AG09319 (cell line): ENCODE measurements at regions not wholly inside any gene's neighbourhood (a gene's known extent, or its start where the extent isn't known, plus 50 kb on each side); places are given as distances from the start of the nearest gene placed in this dataset.

Experiments
- DNase-seq: peaks from one replicate; pipeline ENCODE4 v3.0.0-alpha.2; 2010; ENCODE audit warnings: low read depth; ENCODE audit errors: extremely low read depth
- CTCF ChIP-seq: IDR thresholded peaks from 2 replicates; pipeline ENCODE4 v1.5.1; 2011; ENCODE audit warnings: low read depth, mild to moderate bottlenecking, inconsistent platforms, low read length, moderate library complexity

DNA sequence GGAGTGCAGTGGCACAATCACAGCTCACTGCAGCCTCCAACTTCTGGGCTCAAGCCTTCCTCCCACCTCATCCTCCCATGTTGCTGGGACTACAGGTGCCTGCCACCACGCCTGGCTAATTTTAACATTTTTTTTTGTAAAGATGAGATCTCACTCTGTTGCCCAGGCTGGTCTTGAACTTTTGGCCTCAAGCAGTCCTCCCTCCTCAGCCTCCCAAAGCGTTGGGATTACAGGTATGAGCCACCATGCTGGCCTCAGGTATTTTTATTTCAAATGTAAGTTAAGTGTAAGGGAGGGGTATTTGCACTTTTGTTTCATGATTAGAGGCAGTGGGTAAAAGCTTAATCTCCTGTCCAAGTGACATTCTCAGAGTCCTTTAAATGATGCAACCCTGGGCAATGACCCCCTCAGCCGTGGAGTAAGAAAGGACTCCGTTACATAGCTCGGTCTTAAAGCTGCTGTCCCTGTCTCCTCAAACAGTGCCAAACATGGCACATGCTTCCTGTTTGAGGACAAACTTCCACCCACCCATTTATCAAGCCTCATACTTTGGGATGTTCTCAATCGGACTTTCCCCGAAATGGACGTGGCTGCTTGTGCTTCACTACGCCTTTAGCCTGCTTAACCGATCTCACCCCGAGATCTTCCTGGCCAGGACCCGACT, 296.1 kb downstream of the BAMBI start:
- TF ChIP-seq CTCF = no peak
- DNase-seq = no peak

DNA sequence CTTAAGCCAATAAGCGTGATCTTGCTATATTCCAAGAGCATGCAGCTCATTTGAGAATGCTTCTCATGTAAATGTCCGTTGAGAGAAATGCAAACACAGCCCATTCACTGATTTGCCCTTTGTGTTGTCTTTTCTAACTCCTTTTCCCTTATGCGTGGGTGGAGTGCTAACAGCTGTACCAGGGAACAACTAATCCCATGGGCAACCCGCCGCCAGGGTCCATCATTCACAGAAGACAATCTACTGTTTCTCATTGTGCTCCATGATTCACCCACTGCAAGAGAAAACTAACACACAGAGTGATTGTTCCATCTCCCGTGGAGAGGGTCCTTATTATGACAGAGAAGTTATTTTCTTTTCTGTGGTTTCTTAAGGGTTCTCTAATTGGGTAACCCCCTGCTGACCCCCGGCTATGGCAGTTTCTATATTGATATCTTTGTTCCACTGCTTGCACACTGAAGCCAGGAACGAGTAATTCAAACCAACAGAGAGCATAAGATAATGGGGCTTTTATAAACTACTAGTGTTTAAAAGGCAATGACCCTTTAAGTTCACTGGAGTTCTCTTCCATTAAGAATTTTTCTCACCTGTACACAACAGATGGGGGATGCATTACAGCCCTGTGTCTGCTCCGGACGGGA, 298.7 kb downstream of the BAMBI start:
- no peak for DNase-seq
- no peak for TF ChIP-seq CTCF

GRCh38 chr10:28977518-28977917, 300.2 kb downstream of the BAMBI start:
- TF ChIP-seq CTCF = no peak
- no peak for DNase-seq

DNA sequence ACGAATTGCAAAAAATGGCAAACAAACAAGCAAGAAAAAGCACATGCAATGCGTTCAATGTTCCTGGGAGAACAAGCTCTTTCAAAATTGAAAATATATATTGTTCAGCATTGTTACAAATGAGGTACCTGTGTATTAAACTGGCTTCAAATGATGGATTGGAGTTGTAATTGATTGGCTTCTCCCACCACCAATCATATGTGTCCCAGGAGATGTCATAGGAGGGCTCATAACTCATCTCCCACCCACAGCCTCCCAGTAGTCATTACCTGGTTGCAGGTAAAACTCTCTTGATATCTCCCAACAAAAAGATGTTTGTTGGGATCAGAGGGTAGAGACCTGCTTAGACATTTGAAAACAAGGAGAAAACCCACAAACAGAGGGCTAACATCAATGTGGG, 302.9 kb downstream of the BAMBI start:
- no peak for TF ChIP-seq CTCF

DNA sequence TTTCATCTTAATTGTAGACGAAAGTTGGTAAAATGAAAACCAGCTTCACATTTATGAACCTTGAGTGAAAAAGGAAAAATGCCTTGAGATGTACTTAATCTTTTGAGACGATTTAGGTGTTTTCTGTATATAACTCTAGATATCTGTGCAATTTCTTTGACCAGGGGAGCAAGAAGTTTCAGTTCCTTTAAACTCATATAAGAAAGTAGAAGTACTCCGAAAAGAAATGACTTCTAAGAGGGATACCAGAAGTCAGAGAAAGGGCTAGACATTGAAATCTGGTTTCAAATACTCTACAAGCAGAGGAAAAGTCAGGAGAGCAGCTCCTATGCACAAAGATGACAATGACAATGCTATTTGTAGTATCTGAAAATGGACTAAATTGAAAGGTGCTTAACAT, 303.7 kb downstream of the BAMBI start:
- TF ChIP-seq CTCF = no peak
- no peak for DNase-seq

More for the DNA sequence above, 302.9 kb downstream of the BAMBI start:
- no peak for DNase-seq

DNA sequence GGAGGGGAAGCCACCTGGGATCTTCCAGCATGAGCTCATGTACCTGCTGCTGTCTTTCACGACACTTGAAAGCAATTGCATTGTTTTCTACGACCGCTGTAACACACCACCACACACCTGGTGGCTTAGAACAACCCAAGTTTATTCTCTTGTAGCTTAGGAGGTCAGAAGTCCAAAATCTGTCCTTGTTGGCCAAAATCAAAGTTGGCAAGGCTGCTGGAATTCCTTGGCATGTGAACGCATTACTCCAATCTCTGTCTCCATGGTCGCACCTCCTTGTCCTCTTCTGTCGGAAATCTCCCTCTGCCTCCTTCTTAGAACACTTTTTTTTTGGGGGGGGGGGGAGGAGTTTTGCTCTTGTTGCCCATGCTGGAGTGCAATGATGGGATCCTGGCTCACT, 305.7 kb downstream of the BAMBI start:
- DNase-seq = no peak
- TF ChIP-seq CTCF = no peak

DNA sequence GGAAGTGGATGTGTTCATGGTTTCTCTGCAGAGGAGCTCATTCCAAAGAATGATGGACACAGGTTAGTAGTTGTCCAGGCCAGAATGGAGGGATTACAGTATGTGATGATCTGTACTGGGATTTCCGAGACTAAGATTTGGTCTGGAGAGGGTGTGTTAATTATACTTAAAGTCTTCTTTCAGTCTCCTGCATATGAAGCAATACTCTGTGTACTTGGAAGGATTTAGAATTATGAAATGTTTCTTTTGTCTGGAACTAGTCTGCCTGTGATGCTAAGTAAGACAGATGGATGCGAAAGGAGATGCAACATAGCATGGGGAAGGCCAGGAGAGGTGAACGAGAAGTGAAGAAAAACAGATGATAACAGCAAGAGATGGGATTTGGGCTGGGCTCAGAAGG, 305.1 kb upstream of the LYZL1 start:
- no peak for TF ChIP-seq CTCF
- no peak for DNase-seq
